Progenitor cell of endocrine pancreas (in vitro differentiated cells): ENCODE measurements at regions not wholly inside any gene's neighbourhood (a gene's known extent, or its start where the extent isn't known, plus 50 kb on each side); places are given as distances from the start of the nearest gene placed in this dataset.

Experiments used
- DNase-seq: peaks from one replicate; pipeline ENCODE4 v3.0.0; 2021; ENCODE audit warnings: low spot score; ENCODE audit not compliant: unreplicated experiment
- H3K27ac Mint-ChIP-seq: 2 replicates; pipeline ENCODE4 v1.8.0; 2021; ENCODE audit warnings: mild to moderate bottlenecking, moderate library complexity, mixed read lengths
- H3K27me3 Mint-ChIP-seq: 2 replicates; pipeline ENCODE4 v1.8.0; 2021; ENCODE audit warnings: mixed read lengths
- H3K36me3 Mint-ChIP-seq: 2 replicates; pipeline ENCODE4 v1.8.0; 2022; ENCODE audit warnings: mixed read lengths; ENCODE audit not compliant: insufficient read depth
- H3K4me1 Mint-ChIP-seq: 2 replicates; pipeline ENCODE4 v1.8.0; 2021; ENCODE audit warnings: low read depth, mixed read lengths
- H3K4me3 Mint-ChIP-seq: 2 replicates; pipeline ENCODE4 v1.8.0; 2021; ENCODE audit warnings: low read depth, mild to moderate bottlenecking, moderate library complexity, mixed read lengths
- H3K9me3 Mint-ChIP-seq: 2 replicates; pipeline ENCODE4 v1.8.0; 2021; ENCODE audit warnings: low read depth, mixed read lengths
- TF ChIP-seq, protein P1 (sequence below): fragments of 200-600 bp; sonication (generic); IDR thresholded peaks from one replicate; pipeline ENCODE4 v1.5.0; 2021; ENCODE audit warnings: antibody characterized with exemption, mild to moderate bottlenecking; ENCODE audit not compliant: unreplicated experiment

DNA sequence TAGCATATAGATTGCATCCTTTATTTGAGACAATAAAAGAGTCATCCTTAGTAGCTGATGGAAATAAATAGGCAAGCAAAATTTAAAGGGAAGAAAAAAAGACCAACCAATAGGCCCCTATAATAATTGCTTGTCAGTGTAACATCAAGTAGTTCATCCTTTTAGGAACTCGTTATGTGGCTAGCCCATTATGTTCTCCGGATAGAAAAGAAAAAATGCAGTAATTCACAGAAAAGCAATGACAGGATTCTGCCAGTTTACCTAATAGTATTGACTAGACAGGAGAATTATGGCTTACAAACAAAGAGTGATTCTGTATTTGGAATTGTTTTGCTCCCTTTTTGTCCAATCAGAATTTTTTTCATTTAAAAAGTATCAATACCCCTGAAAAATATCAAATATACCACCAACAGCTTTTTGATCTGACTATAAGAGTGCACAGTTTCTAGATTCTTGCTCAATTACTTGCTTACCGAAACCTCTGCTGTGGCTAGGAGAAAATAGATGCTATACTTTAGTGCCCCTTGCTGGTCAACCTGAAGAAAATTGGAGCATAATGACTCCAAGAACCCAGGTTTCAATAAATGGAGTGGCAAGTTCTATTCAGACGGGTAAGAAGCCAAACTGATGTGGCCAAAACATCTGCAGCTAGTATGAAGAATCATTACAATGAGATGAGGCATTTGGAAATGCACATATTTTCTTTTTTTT is 91.5 kb upstream of the SASH1 start:
- H3K4me3 Mint-ChIP-seq = no peak overlapping the region

DNA sequence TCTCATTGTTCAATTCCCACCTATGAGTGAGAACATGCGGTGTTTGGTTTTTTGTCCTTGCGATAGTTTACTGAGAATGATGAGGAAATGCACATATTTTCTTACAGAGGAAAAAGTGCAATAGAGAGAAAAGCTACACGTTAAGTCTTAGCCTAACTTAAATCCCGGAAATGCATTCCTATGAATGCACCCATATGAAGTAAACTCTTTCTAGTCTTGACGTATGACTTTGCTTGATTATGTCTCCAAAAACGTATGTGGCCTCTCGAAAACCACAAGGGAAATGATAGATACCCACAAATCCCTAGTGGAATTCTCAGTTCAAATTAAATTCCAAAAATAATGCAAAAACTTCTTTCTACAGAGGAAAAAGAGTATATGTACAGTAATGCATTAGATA is 90.7 kb upstream of the SASH1 start:
- no peak overlapping the region for H3K4me3 Mint-ChIP-seq

More for the DNA sequence above, 91.5 kb upstream of the SASH1 start:
- no peaks in the 10 kb centered on the region for H3K9me3 Mint-ChIP-seq
- no peak overlapping the region for H3K27ac Mint-ChIP-seq
- H3K36me3 Mint-ChIP-seq = no peaks in the 10 kb centered on the region
- H3K4me1 Mint-ChIP-seq = peaks cover 3% of the 10 kb centered on the region
- TF ChIP-seq, protein P1, sequence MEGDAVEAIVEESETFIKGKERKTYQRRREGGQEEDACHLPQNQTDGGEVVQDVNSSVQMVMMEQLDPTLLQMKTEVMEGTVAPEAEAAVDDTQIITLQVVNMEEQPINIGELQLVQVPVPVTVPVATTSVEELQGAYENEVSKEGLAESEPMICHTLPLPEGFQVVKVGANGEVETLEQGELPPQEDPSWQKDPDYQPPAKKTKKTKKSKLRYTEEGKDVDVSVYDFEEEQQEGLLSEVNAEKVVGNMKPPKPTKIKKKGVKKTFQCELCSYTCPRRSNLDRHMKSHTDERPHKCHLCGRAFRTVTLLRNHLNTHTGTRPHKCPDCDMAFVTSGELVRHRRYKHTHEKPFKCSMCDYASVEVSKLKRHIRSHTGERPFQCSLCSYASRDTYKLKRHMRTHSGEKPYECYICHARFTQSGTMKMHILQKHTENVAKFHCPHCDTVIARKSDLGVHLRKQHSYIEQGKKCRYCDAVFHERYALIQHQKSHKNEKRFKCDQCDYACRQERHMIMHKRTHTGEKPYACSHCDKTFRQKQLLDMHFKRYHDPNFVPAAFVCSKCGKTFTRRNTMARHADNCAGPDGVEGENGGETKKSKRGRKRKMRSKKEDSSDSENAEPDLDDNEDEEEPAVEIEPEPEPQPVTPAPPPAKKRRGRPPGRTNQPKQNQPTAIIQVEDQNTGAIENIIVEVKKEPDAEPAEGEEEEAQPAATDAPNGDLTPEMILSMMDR = peak; percentile 51
- no peak for DNase-seq
- no peaks in the 10 kb centered on the region for H3K27me3 Mint-ChIP-seq

DNA sequence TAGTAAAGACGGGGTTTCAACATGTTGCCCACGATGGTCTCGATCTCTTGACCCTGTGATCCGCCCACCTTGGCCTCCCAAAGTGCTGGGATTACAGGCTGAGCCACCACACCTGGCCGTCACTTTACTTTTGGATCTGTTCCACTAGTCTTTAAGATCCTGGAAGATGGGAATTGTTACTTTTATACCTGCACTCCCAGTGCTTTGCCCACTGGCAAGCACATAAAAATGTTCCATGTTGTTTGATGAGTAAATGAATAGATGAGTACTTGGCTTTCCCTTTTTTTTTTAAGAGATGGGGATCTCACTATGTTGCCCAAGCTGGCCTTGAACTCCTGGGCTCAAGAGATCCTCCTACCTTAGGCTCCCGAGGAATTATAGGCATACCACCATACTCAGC is 84.8 kb upstream of the SASH1 start:
- TF ChIP-seq, protein P1 = no peak
- Mint-ChIP-seq H3K4me1 (peaks cover under 1% of the 10 kb centered on the region), H3K27ac (no peak overlapping the region), H3K27me3 (no peaks in the 10 kb centered on the region), H3K36me3 (no peaks in the 10 kb centered on the region), H3K9me3 (no peaks in the 10 kb centered on the region), H3K4me3 (no peak overlapping the region)
- DNase-seq = no peak

More for the DNA sequence above, 90.7 kb upstream of the SASH1 start:
- Mint-ChIP-seq H3K27ac (no peak overlapping the region), H3K9me3 (no peaks in the 10 kb centered on the region), H3K4me1 (peaks cover 3% of the 10 kb centered on the region), H3K36me3 (no peaks in the 10 kb centered on the region), H3K27me3 (no peaks in the 10 kb centered on the region)
- DNase-seq = no peak
- TF ChIP-seq, protein P1 = no peak

DNA sequence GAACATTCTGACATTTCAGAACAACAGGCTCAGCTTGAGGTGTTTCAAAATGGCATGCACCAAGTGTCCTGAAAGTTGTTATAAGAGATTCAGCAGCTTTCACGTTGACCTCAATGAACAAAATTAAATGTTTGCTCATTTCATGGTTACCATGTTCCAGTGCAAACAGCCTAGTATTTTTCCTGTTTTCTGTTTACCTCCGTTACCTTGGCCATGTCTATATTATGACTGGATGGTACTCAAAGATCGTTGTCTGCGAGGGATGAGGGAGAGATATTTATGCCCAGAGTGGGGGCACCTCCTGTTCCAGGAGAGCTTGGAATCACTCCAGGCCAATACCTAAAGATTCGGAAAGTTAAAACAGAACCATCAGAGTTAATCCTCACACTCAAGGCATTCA is 83.8 kb upstream of the SASH1 start:
- Mint-ChIP-seq H3K27me3 (no peaks in the 10 kb centered on the region), H3K27ac (no peak overlapping the region), H3K4me1 (peaks cover 4% of the 10 kb centered on the region), H3K4me3 (no peak overlapping the region), H3K36me3 (no peaks in the 10 kb centered on the region), H3K9me3 (no peaks in the 10 kb centered on the region)
- TF ChIP-seq, protein P1 = no peak
- DNase-seq = no peak

DNA sequence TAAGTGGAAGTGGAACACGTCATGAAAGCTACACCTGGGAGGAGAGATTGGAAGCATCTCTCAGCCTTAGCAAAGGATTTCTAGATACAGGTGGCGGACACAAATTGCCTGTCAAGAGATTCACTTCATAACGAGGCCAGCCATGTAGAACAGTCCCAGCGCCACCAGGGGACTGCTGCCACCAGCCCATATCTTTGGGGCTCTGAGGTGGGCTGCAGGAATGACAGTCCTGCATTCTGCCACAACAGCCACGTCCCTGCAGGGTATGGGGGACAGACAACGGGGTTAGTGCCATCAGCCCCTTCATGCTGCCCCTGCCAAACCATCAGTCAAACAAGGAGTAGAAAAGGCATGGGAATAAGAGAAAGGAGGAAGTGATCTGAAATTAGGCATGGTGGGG is 81.2 kb upstream of the SASH1 start:
- TF ChIP-seq, protein P1 = no peak
- Mint-ChIP-seq H3K4me3 (no peak overlapping the region), H3K4me1 (peaks cover 13% of the 10 kb centered on the region), H3K27me3 (no peaks in the 10 kb centered on the region), H3K9me3 (no peaks in the 10 kb centered on the region), H3K27ac (no peak overlapping the region), H3K36me3 (no peaks in the 10 kb centered on the region)
- no peak for DNase-seq
